Cardiac muscle cell (in vitro differentiated cells and primary cell): ENCODE measurements at regions not wholly inside any gene's neighbourhood (a gene's known extent, or its start where the extent isn't known, plus 50 kb on each side); places are given as distances from the start of the nearest gene placed in this dataset.

Source experiments
- DNase-seq, 2 donors: peaks; one replicate each; pipeline versions ENCODE4 v3.0.0 to v3.0.0-alpha.2; 2010 to 2017; ENCODE audit warnings: low read depth in 1 of 2, low spot score in 1 of 2
- H3K27ac ChIP-seq: fragments of 200-600 bp; sonication (generic); 2 replicates; pipeline ENCODE4 v1.5.1; 2016
- H3K27me3 ChIP-seq: fragments of 200-600 bp; sonication (generic); 2 replicates; pipeline ENCODE4 v1.6.0; 2016; ENCODE audit warnings: control low read depth
- H3K36me3 ChIP-seq: fragments of 200-600 bp; sonication (generic); 2 replicates; pipeline ENCODE4 v1.5.1; 2016; ENCODE audit warnings: control low read depth
- H3K4me1 ChIP-seq: fragments of 200-600 bp; sonication (generic); 2 replicates; pipeline ENCODE4 v1.8.1; 2017; ENCODE audit warnings: low read depth, mild to moderate bottlenecking, mixed run types
- H3K4me3 ChIP-seq: fragments of 200-600 bp; sonication (generic); 2 replicates; pipeline ENCODE4 v1.5.1; 2016; ENCODE audit warnings: mild to moderate bottlenecking
- H3K9me3 ChIP-seq: fragments of 200-600 bp; sonication (generic); 2 replicates; pipeline ENCODE4 v1.5.1; 2017; ENCODE audit warnings: low read depth, mild to moderate bottlenecking, control low read depth
- CTCF ChIP-seq: IDR thresholded peaks from 2 replicates; pipeline ENCODE4 v1.5.1; 2012; ENCODE audit warnings: low read depth, mild to moderate bottlenecking, low read length

GRCh38 chrX:42472727-42473126 is 305.2 kb downstream of the PPP1R2C start:
- H3K27me3 ChIP-seq = no peaks in the 10 kb centered on the region
- H3K36me3 ChIP-seq = no peaks in the 10 kb centered on the region
- H3K4me1 ChIP-seq = no peaks in the 10 kb centered on the region
- no peak overlapping the region for H3K4me3 ChIP-seq
- H3K9me3 ChIP-seq = no peaks in the 10 kb centered on the region
- DNase-seq = no peak
- no peak overlapping the region for H3K27ac ChIP-seq
- no peak for TF ChIP-seq CTCF

- H3K27ac ChIP-seq = no peak overlapping the region
- DNase-seq = no peak
- TF ChIP-seq CTCF = no peak
- H3K4me1 ChIP-seq = no peaks in the 10 kb centered on the region
- no peaks in the 10 kb centered on the region for H3K9me3 ChIP-seq
- no peak overlapping the region for H3K4me3 ChIP-seq
- no peaks in the 10 kb centered on the region for H3K36me3 ChIP-seq
- no peaks in the 10 kb centered on the region for H3K27me3 ChIP-seq
Observed at GRCh38 chrX:42466332-42467046, 311.5 kb downstream of the PPP1R2C start.

- DNase-seq = no peak
- TF ChIP-seq CTCF = no peak
- Histone ChIP-seq H3K4me3 (no peak overlapping the region), H3K27me3 (no peaks in the 10 kb centered on the region), H3K36me3 (no peaks in the 10 kb centered on the region), H3K27ac (no peak overlapping the region), H3K4me1 (no peaks in the 10 kb centered on the region), H3K9me3 (no peaks in the 10 kb centered on the region)
Observed at GRCh38 chrX:42465821-42466220, 312.1 kb downstream of the PPP1R2C start.

- no peaks in the 10 kb centered on the region for H3K9me3 ChIP-seq
- H3K36me3 ChIP-seq = no peaks in the 10 kb centered on the region
- TF ChIP-seq CTCF = no peak
- no peak for DNase-seq
- no peaks in the 10 kb centered on the region for H3K4me1 ChIP-seq
- no peak overlapping the region for H3K27ac ChIP-seq
- H3K27me3 ChIP-seq = no peaks in the 10 kb centered on the region
- no peak overlapping the region for H3K4me3 ChIP-seq
Observed at GRCh38 chrX:42463706-42464490, 314.1 kb downstream of the PPP1R2C start.

GRCh38 chrX:42462917-42463316 is 315.0 kb downstream of the PPP1R2C start:
- no peak for DNase-seq
- no peak overlapping the region for H3K27ac ChIP-seq
- TF ChIP-seq CTCF = no peak
- H3K9me3 ChIP-seq = no peaks in the 10 kb centered on the region
- no peak overlapping the region for H3K4me3 ChIP-seq
- no peaks in the 10 kb centered on the region for H3K27me3 ChIP-seq
- no peaks in the 10 kb centered on the region for H3K4me1 ChIP-seq
- H3K36me3 ChIP-seq = no peaks in the 10 kb centered on the region
